ENCODE measurements at regions not wholly inside any gene's neighbourhood (a gene's known extent, or its start where the extent isn't known, plus 50 kb on each side); places are given as distances from the start of the nearest gene placed in this dataset.
A peak's percentile ranks its signal among the peaks of the same experiment; 100 is the strongest.

DNA sequence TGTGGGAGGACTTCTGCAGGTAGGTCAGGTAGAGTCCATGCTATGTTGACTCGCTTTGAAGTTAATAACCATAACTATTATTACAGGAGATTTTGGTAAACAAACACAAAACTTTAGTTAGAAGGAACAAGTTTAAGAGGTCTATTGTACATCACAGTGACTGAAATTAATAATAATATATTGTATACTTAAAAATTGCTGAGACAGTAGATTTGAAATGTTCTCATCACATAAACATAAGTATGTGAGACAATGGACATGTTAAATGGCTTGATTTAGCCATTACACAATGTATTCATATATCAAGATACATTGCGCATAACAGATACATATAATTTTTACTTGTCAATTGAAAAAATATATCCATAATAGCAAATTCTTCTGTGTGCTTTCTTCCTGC is 91.4 kb upstream of the CD53 start:
- Histone ChIP-seq H3K9ac (no peak overlapping the region), H3F3A (ENCODE audit: low read depth) (no peaks in the 10 kb centered on the region), H3K9me3 (ENCODE audit: low read depth) (no peaks in the 10 kb centered on the region), H3K4me1 (no peaks in the 10 kb centered on the region), H3K27me3 (peaks cover 39% of the 10 kb centered on the region), H4K20me1 (ENCODE audit: low read depth) (no peaks in the 10 kb centered on the region), H2AFZ (replicated peaks) (no peak overlapping the region), H3K27ac (no peak overlapping the region), H3K36me3 (no peaks in the 10 kb centered on the region), H3K4me3 (no peak overlapping the region), H3K4me2 (no peak overlapping the region), H3K79me2 (ENCODE audit: low read depth) (no peaks in the 10 kb centered on the region)
- no peak for TF ChIP-seq EZH2phosphoT487 (IDR thresholded peaks at IDR 0.05)
- TF ChIP-seq EZH2 (IDR thresholded peaks at IDR 0.05): no peak
- TF ChIP-seq, protein P1, sequence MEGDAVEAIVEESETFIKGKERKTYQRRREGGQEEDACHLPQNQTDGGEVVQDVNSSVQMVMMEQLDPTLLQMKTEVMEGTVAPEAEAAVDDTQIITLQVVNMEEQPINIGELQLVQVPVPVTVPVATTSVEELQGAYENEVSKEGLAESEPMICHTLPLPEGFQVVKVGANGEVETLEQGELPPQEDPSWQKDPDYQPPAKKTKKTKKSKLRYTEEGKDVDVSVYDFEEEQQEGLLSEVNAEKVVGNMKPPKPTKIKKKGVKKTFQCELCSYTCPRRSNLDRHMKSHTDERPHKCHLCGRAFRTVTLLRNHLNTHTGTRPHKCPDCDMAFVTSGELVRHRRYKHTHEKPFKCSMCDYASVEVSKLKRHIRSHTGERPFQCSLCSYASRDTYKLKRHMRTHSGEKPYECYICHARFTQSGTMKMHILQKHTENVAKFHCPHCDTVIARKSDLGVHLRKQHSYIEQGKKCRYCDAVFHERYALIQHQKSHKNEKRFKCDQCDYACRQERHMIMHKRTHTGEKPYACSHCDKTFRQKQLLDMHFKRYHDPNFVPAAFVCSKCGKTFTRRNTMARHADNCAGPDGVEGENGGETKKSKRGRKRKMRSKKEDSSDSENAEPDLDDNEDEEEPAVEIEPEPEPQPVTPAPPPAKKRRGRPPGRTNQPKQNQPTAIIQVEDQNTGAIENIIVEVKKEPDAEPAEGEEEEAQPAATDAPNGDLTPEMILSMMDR (IDR thresholded peaks at IDR 0.05): no peak
- Mint-ChIP-seq H3K9me3 (no peaks in the 10 kb centered on the region), H3K4me3 (no peak overlapping the region), H3K36me3 (no peaks in the 10 kb centered on the region), H3K27ac (no peak overlapping the region), H3K27me3 (ENCODE audit: insufficient read depth, low read depth) (peaks cover 11% of the 10 kb centered on the region), H3K4me1 (no peaks in the 10 kb centered on the region)
- no peak for DNase-seq (ENCODE audit: low spot score)

DNA sequence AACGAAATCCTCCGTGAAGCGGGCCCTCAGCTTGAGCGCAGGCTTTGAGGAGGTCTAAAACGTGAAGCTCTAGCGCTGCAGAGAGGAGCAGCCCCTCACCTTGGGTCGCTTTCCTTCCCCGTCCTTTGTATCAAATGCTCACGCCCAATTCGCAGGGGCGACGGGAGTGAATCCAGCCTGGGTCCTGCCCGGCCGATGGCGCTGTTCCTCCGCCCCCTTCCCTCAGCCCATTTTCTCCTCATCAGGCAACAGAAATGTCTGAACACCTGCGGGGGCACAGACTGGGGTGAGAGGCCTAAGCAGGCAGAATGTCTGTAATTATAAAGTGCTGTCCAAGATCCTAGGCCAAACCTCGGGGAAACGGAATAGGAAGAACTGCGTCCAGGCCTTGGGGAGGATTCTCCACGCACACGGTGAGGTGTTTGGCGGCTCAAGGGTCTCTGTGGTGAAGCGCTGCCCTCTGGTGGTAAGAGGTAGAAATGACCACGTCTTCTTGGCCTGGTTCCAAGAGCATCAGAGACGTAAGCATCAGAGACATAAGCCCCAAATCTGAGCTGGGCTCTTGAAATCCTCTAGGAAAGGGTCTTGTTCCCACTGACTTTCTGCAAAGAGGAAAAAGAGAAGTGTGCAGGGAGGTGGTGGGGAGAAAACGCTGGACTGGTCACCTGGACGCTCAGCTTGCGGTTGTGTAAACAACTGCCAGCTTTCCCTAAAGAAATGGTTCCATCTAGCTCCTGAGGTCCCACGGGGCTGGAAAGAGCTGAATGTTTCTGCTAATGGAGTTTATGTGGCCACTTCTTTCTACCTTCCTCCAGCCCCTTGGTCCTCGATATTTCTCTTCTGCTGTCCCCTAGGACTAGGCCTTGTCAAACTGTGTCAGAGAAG is 92.1 kb upstream of the CD53 start:
- no peak overlapping the region for H3K4me3 Mint-ChIP-seq
- Histone ChIP-seq H2AFZ (replicated peaks) (peak overlapping the region; percentile 99), H3K36me3 (no peaks in the 10 kb centered on the region), H3F3A (ENCODE audit: low read depth) (no peaks in the 10 kb centered on the region), H3K27ac (no peak overlapping the region), H4K20me1 (ENCODE audit: low read depth) (no peaks in the 10 kb centered on the region), H3K9ac (no peak overlapping the region), H3K9me3 (ENCODE audit: low read depth) (no peaks in the 10 kb centered on the region), H3K4me2 (peak overlapping the region; percentile 79), H3K79me2 (ENCODE audit: low read depth) (no peaks in the 10 kb centered on the region), H3K4me3 (peak overlapping the region; percentile 43), H3K27me3 (peaks cover 40% of the 10 kb centered on the region), H3K4me1 (no peaks in the 10 kb centered on the region)
- H3K4me1 Mint-ChIP-seq: no peaks in the 10 kb centered on the region
- TF ChIP-seq EZH2 (IDR thresholded peaks at IDR 0.05): peak; percentile 41
- TF ChIP-seq, protein P1 (IDR thresholded peaks at IDR 0.05): peak; percentile 90
- peak; percentile 29 for TF ChIP-seq EZH2phosphoT487 (IDR thresholded peaks at IDR 0.05)
- H3K36me3 Mint-ChIP-seq: no peaks in the 10 kb centered on the region
- no peaks in the 10 kb centered on the region for H3K9me3 Mint-ChIP-seq
- peak; percentile 87 for DNase-seq (ENCODE audit: low spot score)
- no peak overlapping the region for H3K27ac Mint-ChIP-seq
- peaks cover 13% of the 10 kb centered on the region for H3K27me3 Mint-ChIP-seq (ENCODE audit: insufficient read depth, low read depth)

DNA sequence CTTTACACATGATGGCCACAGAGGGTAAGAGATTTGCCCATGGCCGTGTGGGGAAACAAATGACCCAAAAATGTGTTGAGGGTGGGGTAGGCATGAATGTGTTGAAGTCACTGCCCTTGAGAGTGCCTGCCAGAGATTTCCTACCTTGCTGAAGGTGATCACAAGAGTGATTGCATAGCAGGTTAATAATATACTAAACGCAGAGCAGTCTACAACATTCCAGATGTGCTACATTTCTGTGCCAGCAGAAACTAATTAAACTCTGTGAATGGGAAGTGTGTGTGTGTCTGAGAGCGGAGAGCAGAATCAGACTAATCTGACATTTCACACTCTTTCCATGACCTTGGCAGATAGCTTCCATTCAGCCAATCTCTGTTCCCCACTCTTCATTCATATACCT is 93.3 kb upstream of the CD53 start:
- Mint-ChIP-seq H3K27ac (no peak overlapping the region), H3K9me3 (no peaks in the 10 kb centered on the region), H3K27me3 (ENCODE audit: insufficient read depth, low read depth) (peaks cover 13% of the 10 kb centered on the region), H3K4me1 (no peaks in the 10 kb centered on the region), H3K36me3 (no peaks in the 10 kb centered on the region), H3K4me3 (no peak overlapping the region)
- H3K27ac ChIP-seq: no peak overlapping the region
- no peaks in the 10 kb centered on the region for H3K79me2 ChIP-seq (ENCODE audit: low read depth)
- DNase-seq (ENCODE audit: low spot score): no peak
- no peaks in the 10 kb centered on the region for H3K4me1 ChIP-seq
- no peak overlapping the region for H3K4me2 ChIP-seq
- no peaks in the 10 kb centered on the region for H3F3A ChIP-seq (ENCODE audit: low read depth)
- TF ChIP-seq, protein P1 (IDR thresholded peaks at IDR 0.05): no peak
- TF ChIP-seq EZH2 (IDR thresholded peaks at IDR 0.05): no peak
- TF ChIP-seq EZH2phosphoT487 (IDR thresholded peaks at IDR 0.05): no peak
- H3K27me3 ChIP-seq: peaks cover 31% of the 10 kb centered on the region
- H3K36me3 ChIP-seq: no peaks in the 10 kb centered on the region
- H3K9ac ChIP-seq: no peak overlapping the region
- H2AFZ ChIP-seq (replicated peaks): no peak overlapping the region
- no peaks in the 10 kb centered on the region for H4K20me1 ChIP-seq (ENCODE audit: low read depth)
- no peak overlapping the region for H3K4me3 ChIP-seq
- no peaks in the 10 kb centered on the region for H3K9me3 ChIP-seq (ENCODE audit: low read depth)

All from neural progenitor cell (in vitro differentiated cells).